Erythroblast (primary cell): ENCODE measurements at regions not wholly inside any gene's neighbourhood (a gene's known extent, or its start where the extent isn't known, plus 50 kb on each side); places are given as distances from the start of the nearest gene placed in this dataset.
"Not testable (repeated sequence)": the region's sequence is repeated elsewhere in the genome, so short reads cannot be mapped to it uniquely, and the experiment has no call there.

Experiments
- DNase-seq, 2 experiments: peaks; one replicate each; lab custom pipeline; 2025; lab: John Stamatoyannopoulos, UW
- GATA1 ChIP-seq: IDR thresholded peaks from 2 replicates; pipeline ENCODE4 v1.6.1; 2011; ENCODE audit warnings: low read depth, mild to moderate bottlenecking, control low read depth, low read length, moderate library complexity
- POLR2A ChIP-seq: IDR thresholded peaks from 2 replicates; pipeline ENCODE4 v1.6.1; 2011; ENCODE audit warnings: mild to moderate bottlenecking, low read length

DNA sequence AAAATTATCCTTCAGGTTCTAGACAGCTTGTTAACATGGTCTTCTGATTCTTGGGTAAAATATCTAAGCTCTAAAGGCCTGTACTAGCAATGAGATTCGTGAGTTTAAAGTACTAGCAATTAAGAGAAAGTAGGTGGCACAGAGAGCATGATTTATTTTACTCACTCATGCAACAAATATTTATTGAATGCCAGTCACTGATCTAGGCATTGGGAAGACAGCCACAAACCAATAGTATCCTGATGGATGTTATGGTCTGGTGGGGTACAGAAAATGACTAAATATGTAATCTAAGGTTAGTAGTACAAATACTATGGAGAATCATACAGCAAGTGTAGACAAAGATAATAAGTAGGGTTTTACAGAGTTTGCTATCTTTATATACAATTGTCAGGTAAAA is 751.3 kb downstream of the ZNF385D start:
- TF ChIP-seq GATA1 (no peak), POLR2A (no peak)
- DNase-seq: no peak

DNA sequence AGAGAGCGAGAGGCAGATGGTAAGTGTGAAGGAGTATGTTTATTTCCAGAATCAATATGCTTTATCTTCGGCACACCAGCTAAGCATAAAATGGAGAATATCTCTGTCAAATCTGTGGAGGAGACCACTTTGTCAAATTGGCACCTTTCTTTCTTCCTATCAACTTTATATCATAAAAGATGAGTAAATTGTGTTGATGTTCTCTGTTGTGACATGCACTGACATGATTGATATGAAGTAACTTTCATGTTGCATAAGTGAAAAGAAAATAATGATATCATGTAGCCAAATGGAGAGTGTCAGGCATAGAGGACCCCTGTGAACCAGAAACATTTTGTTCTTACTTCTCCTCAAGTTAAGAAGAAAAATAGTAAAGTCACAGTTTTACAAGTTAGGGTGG is 753.8 kb downstream of the ZNF385D start:
- no peak for DNase-seq
- no peak for TF ChIP-seq POLR2A
- no peak for TF ChIP-seq GATA1

DNA sequence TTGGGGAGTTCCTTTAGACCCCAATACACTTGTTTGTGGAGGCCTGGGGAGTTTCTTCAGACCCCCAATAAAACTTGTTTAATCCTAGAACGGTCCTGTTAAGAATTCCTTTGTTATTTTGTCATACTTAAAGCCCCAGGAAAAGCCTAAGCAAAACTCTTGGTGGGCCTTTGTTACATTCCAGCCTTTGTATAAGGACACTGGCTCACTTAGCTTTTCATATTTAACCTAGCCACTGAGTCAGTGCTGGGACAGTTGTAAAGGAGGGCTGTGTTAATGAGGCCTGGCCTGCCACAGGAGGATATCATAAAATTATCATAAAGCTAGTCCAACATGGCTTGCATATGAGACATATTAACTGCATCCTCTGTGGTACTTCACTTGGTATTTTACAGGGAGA is 760.1 kb downstream of the ZNF385D start:
- TF ChIP-seq POLR2A: no peak
- no peak for TF ChIP-seq GATA1
- no peak for DNase-seq

DNA sequence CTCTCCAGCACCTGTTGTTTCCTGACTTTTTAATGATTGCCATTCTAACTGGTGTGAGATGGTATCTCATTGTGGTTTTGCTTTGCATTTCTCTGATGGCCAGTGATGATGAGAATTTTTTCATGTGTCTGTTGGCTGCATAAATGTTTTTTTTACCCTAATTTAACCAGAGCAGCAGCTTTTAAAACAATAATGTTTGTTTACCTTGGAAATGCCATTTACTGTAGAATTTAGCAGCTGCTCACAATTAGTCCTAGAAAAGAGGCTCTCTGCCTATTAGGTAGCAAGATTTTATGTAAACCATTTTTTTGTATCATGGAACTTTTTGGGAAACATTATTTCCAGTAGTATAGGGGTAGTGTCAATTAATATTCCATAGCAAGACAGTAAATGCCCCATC is 761.4 kb downstream of the ZNF385D start:
- not testable (repeated sequence) for DNase-seq

- no peak for DNase-seq
- no peak for TF ChIP-seq GATA1
- no peak for TF ChIP-seq POLR2A
Observed at GRCh38 chr3:20984594-20985205, 766.3 kb downstream of the ZNF385D start.

- no peak for DNase-seq
Observed at GRCh38 chr3:20975188-20975651, 775.8 kb downstream of the ZNF385D start.

GRCh38 chr3:20974396-20974795 is 776.6 kb downstream of the ZNF385D start:
- TF ChIP-seq POLR2A (no peak), GATA1 (no peak)
- no peak for DNase-seq

More at GRCh38 chr3:20975188-20975651, 775.8 kb downstream of the ZNF385D start:
- TF ChIP-seq GATA1 (no peak), POLR2A (no peak)

- not testable (repeated sequence) for DNase-seq
Observed at GRCh38 chr3:20970807-20971206, 780.2 kb downstream of the ZNF385D start.

DNA sequence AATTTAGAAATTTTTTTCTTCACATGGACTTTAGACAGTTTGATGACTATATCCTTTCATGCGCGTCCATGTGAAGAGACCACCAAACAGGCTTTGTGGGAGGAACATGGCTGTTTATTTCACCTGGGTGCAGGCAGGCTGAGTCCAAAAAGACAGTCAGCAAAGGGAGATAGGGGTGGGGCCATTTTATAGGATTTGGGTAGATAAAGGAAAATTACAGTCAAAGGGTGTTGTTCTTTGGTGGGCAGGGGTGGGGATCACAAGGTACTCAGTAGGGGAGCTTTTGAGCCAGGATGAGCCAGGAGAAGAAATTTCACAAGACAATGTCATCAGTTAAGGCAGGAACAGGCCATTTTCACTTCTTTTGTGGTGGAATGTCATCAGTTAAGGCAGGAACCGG is 781.5 kb upstream of the SGO1 start:
- DNase-seq: not testable (repeated sequence)

DNA sequence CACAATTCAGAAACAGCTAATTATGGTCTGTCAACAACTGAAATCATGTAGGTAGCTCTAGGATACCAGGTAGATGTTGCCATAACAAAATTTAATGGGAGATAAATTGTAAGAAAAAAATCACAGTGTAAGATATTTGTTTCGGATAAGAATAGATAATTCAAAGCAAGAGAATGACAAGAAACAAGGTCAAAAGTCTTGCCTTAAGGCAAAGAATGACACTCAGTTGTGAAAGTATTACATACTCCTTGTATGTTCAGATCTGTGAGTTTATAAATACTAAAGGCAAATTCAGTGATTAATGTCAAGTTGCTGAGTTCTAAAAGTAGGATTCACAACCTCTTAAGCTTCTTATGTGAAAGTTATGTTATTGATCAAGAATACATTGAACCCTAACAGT is 772.2 kb upstream of the SGO1 start:
- TF ChIP-seq GATA1 (no peak), POLR2A (no peak)
- DNase-seq: no peak

DNA sequence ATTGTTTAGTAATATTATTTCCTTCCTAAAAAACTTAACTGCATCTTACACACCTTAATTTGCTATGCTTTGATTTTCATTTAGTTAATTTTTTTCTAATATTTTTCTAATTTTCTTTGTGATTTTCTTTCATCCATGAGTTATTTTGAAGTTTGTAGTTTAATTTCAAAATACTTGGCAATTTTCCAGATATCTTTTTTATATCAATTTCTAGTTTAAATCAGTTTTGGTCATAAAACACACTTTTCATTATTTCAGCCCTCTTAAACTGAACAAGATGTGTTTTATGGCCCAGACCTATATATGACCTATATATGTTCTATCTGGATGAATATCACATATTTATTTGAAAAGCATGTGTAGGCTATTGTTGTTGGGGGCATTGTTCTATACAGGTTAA is 759.9 kb upstream of the SGO1 start:
- DNase-seq: no peak
- TF ChIP-seq GATA1: no peak
- no peak for TF ChIP-seq POLR2A

GRCh38 chr3:20935791-20936190 is 749.8 kb upstream of the SGO1 start:
- DNase-seq: no peak
- no peak for TF ChIP-seq POLR2A
- TF ChIP-seq GATA1: no peak

DNA sequence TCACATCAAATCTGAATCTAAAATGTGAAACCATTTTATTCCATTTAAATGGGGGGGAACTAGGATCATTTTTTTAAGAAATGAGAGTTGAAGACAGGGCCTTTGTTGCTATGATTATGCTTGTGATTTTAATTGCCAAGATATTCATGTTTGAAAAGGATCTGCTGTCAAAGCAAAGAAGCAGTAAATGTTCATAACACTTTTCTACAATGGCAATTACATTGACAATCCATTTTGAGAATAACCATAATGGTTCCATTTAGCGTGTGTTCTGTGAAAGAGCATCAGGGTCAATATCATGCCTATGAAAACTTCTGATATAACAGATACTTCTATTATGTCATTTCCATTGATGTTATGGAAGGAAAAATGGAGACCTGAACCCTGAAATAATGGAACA is 745.8 kb upstream of the SGO1 start:
- no peak for TF ChIP-seq POLR2A
- no peak for DNase-seq

- no peak for DNase-seq
- TF ChIP-seq GATA1 (no peak), POLR2A (no peak)
Observed at GRCh38 chr3:20930034-20930433, 744.0 kb upstream of the SGO1 start.

GRCh38 chr3:20924646-20925385 is 738.8 kb upstream of the SGO1 start:
- TF ChIP-seq POLR2A: no peak
- TF ChIP-seq GATA1: no peak

DNA sequence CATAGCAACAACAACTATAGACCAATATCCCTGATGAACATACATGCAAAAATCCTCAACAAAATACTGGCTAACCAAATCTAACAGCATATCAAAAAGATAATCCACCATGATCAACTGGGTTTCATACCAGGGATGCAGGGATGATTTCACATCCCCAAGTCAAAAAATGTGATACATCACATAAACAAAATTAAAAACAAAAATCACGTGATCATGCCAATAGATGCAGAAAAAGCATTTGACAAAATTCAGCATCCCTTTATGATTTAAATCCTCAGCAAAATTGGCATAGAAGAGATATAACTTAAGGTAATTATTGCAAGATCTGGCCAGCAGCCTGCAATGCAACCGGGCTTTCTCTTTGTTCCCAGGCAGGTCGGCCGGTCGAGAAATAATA is 735.1 kb upstream of the SGO1 start:
- DNase-seq: not testable (repeated sequence)

More at GRCh38 chr3:20924646-20925385, 738.8 kb upstream of the SGO1 start:
- DNase-seq: no peak
